ENCODE measurements at regions not wholly inside any gene's neighbourhood (a gene's known extent, or its start where the extent isn't known, plus 50 kb on each side); places are given as distances from the start of the nearest gene placed in this dataset.

GRCh38 chr15:36511594-36511993, 67.8 kb upstream of the CDIN1 start:
- H2AFZ ChIP-seq (replicated peaks; ENCODE audit: low read length, poor library complexity) = no peak overlapping the region
- no peak for TF ChIP-seq FOS (IDR thresholded peaks at IDR 0.05; ENCODE audit: low read depth, low read length)
- no peak for TF ChIP-seq RFX5 (IDR thresholded peaks at IDR 0.05; ENCODE audit: low read depth, low read length)
- no peak for TF ChIP-seq SMC3 (IDR thresholded peaks at IDR 0.05; ENCODE audit: low read depth, low read length)
- no peak for TF ChIP-seq ELK1 (IDR thresholded peaks at IDR 0.05; ENCODE audit: borderline replicate concordance, low read depth, low read length)
- TF ChIP-seq USF2 (IDR thresholded peaks at IDR 0.05; ENCODE audit: low read depth, low read length) = no peak
- no peak for TF ChIP-seq CEBPB (IDR thresholded peaks at IDR 0.05; ENCODE audit: low read depth, low read length)
- TF ChIP-seq CTCF (conservative IDR thresholded peaks at IDR 0.05; ENCODE audit: low read depth, low read length) = no peak
- no peak for TF ChIP-seq MAFK (IDR thresholded peaks at IDR 0.05; ENCODE audit: low read depth, low read length)
- TF ChIP-seq MXI1 (IDR thresholded peaks at IDR 0.05; ENCODE audit: borderline replicate concordance, low read depth, low read length) = no peak
- no peak for TF ChIP-seq POLR2A (IDR thresholded peaks at IDR 0.05; ENCODE audit: low read depth, low read length)
- no peak for TF ChIP-seq RAD21 (IDR thresholded peaks at IDR 0.05; ENCODE audit: low read length)
- no peak for TF ChIP-seq RCOR1 (IDR thresholded peaks at IDR 0.05; ENCODE audit: insufficient replicate concordance, low read length)
- TF ChIP-seq CHD1 (IDR thresholded peaks at IDR 0.05; ENCODE audit: low read depth, low read length) = no peak
- no peak for TF ChIP-seq NFE2L2 (IDR thresholded peaks at IDR 0.05; ENCODE audit: low read depth, low read length)
- TF ChIP-seq MAZ (IDR thresholded peaks at IDR 0.05; ENCODE audit: borderline replicate concordance, low read depth, low read length) = no peak
- TF ChIP-seq BHLHE40 (IDR thresholded peaks at IDR 0.05; ENCODE audit: low read depth, low read length) = no peak
- H3K14ac ChIP-seq (replicated peaks; ENCODE audit: low read depth, low read length) = no peak overlapping the region
- H2BK20ac ChIP-seq (ENCODE audit: low read depth, low read length) = no peak overlapping the region
- no TSS peak for BruUV-seq (replicated peaks)
- H2AK5ac ChIP-seq (ENCODE audit: low read depth, low read length) = no peak overlapping the region
- H2BK5ac ChIP-seq (ENCODE audit: low read depth, low read length, poor library complexity, severe bottlenecking) = no peak overlapping the region
- H3K9ac ChIP-seq (ENCODE audit: low read depth, low read length) = no peak overlapping the region
- dilution Hi-C loops (cut with HindIII; ENCODE audit: low sequenced_read_pairs, unreplicated experiment) = no loop called here
- intact Hi-C loops (cut with micrococcal nuclease) = no loop called here
- no peaks in the 10 kb centered on the region for H3K27me3 ChIP-seq (ENCODE audit: control insufficient read depth, insufficient read depth, low read length)
- no peak for DNase-seq
- no peaks in the 10 kb centered on the region for H3K79me1 ChIP-seq (ENCODE audit: low read depth in 1 of 2, low read length in 2 of 2)
- CTCF ChIA-PET = interaction anchor here (0.5 kb wide), 1 partner anchor 34 kb away, joined by 6 read pairs; no protein-coding TSS in a partner anchor
- H3K4me1 ChIP-seq (ENCODE audit: control insufficient read depth, insufficient read depth, low read length) = no peaks in the 10 kb centered on the region
- no peak overlapping the region for H3K18ac ChIP-seq (ENCODE audit: low read depth, low read length)
- H3K4me2 ChIP-seq (ENCODE audit: low read depth, low read length) = no peak overlapping the region
- H4K5ac ChIP-seq (ENCODE audit: low read depth, low read length) = no peak overlapping the region
- no peak overlapping the region for H2BK120ac ChIP-seq (ENCODE audit: low read depth, low read length)
- in situ Hi-C loops (cut with MboI; ENCODE audit: low sequenced_read_pairs) = loop anchor here (25.0 kb wide), 2 partner anchors 626 to 1376 kb away; no protein-coding TSS in a partner anchor
- H3K4me3 ChIP-seq (ENCODE audit: insufficient read depth, low read depth, low read length) = no peak overlapping the region
- no CpG with 5 or more reads among the region's 3 CpGs for WGBS, 2 experiments (ENCODE audit: extremely low coverage in 2 of 2, insufficient read length in 1 of 2)
- POLR2A ChIA-PET (ENCODE audit: unreplicated experiment) = no interaction called here
- H2AK9ac ChIP-seq (replicated peaks; ENCODE audit: low read depth, low read length, poor library complexity) = no peak overlapping the region
- H4K8ac ChIP-seq (ENCODE audit: low read depth in 2 of 2, low read length in 2 of 2) = no peak overlapping the region
- no peak overlapping the region for H3K27ac ChIP-seq (ENCODE audit: insufficient read depth, low read length)
- H3K36me3 ChIP-seq (ENCODE audit: control insufficient read depth, insufficient read depth, low read length) = no peaks in the 10 kb centered on the region
- H3K23ac ChIP-seq (ENCODE audit: low read depth, low read length) = no peak overlapping the region
- no peaks in the 10 kb centered on the region for H4K20me1 ChIP-seq (ENCODE audit: insufficient read depth, low read length)
- H2BK15ac ChIP-seq (ENCODE audit: low read depth, low read length) = no peak overlapping the region
- H3K9me1 ChIP-seq (ENCODE audit: insufficient read depth, low read length) = no peaks in the 10 kb centered on the region
- no peak overlapping the region for H3K4ac ChIP-seq (ENCODE audit: low read depth, low read length)
- no peaks in the 10 kb centered on the region for H3K9me3 ChIP-seq (ENCODE audit: control insufficient read depth, insufficient read depth, low read length)
- H4K91ac ChIP-seq (ENCODE audit: insufficient read depth, low read depth, low read length) = no peak overlapping the region
- no peak for ATAC-seq (ENCODE audit: low read depth)
- no peak overlapping the region for H3K56ac ChIP-seq (ENCODE audit: extremely low read depth, insufficient read depth, low read length)

Data from IMR-90 (cell line).